Stimulated activated CD8-positive, alpha-beta memory T cell treated with anti-CD3 and anti-CD28 coated beads, Interleukin-12 subunit alpha, Interleukin-12 subunit beta, amount 100 ng/mL, for 4 hours (primary cell): ENCODE measurements at regions not wholly inside any gene's neighbourhood (a gene's known extent, or its start where the extent isn't known, plus 50 kb on each side); places are given as distances from the start of the nearest gene placed in this dataset.
A peak's percentile ranks its signal among the peaks of the same experiment; 100 is the strongest.
"Not testable (repeated sequence)": the region's sequence is repeated elsewhere in the genome, so short reads cannot be mapped to it uniquely, and the experiment has no call there.

ENCODE experiments used
- DNase-seq: peaks from one replicate; pipeline ENCODE4 v3.0.0-alpha.2; 2020; ENCODE audit warnings: low read depth

GRCh38 chr1:168420177-168420576 is 123.6 kb downstream of the XCL2 start:
- DNase-seq, result no peak

GRCh38 chr1:168419736-168420135 is 124.1 kb downstream of the XCL2 start:
- no peak for DNase-seq

- no peak for DNase-seq
Measured at GRCh38 chr1:168416220-168416619, 127.6 kb downstream of the XCL2 start.

- DNase-seq, result no peak
Measured at GRCh38 chr1:168414914-168415313, 128.9 kb downstream of the XCL2 start.

GRCh38 chr1:168410464-168410863 is 129.8 kb downstream of the TBX19 start:
- DNase-seq, result no peak

GRCh38 chr1:168408884-168409283 is 128.2 kb downstream of the TBX19 start:
- peak; percentile 31 for DNase-seq

GRCh38 chr1:168408539-168408865 is 127.8 kb downstream of the TBX19 start:
- DNase-seq, result no peak

GRCh38 chr1:168407832-168408538 is 127.3 kb downstream of the TBX19 start:
- no peak for DNase-seq

GRCh38 chr1:168405906-168406549 is 125.4 kb downstream of the TBX19 start:
- DNase-seq, result no peak

- no peak for DNase-seq
Measured at GRCh38 chr1:168403140-168403539, 122.5 kb downstream of the TBX19 start.

GRCh38 chr1:168402466-168402865 is 121.8 kb downstream of the TBX19 start:
- DNase-seq, result not testable (repeated sequence)

GRCh38 chr1:168401341-168401740 is 120.7 kb downstream of the TBX19 start:
- DNase-seq, result no peak

GRCh38 chr1:168400139-168400538 is 119.5 kb downstream of the TBX19 start:
- no peak for DNase-seq

GRCh38 chr1:168397806-168398205 is 117.1 kb downstream of the TBX19 start:
- no peak for DNase-seq

- no peak for DNase-seq
Measured at GRCh38 chr1:168396940-168397684, 116.4 kb downstream of the TBX19 start.

GRCh38 chr1:168396508-168396907 is 115.8 kb downstream of the TBX19 start:
- no peak for DNase-seq

GRCh38 chr1:168394858-168395257 is 114.2 kb downstream of the TBX19 start:
- no peak for DNase-seq

- no peak for DNase-seq
Measured at GRCh38 chr1:168392958-168393549, 112.4 kb downstream of the TBX19 start.

- no peak for DNase-seq
Measured at GRCh38 chr1:168391851-168392681, 111.4 kb downstream of the TBX19 start.

GRCh38 chr1:168390271-168390670 is 109.6 kb downstream of the TBX19 start:
- DNase-seq, result no peak

- DNase-seq, result no peak
Measured at GRCh38 chr1:168387781-168388760, 107.4 kb downstream of the TBX19 start.
